Loucy (cell line): ENCODE measurements at regions not wholly inside any gene's neighbourhood (a gene's known extent, or its start where the extent isn't known, plus 50 kb on each side); places are given as distances from the start of the nearest gene placed in this dataset.

ENCODE experiments used
- CTCF ChIP-seq: fragments of 200-600 bp; sonication (generic); conservative IDR thresholded peaks from 2 replicates; pipeline ENCODE4 v1.5.1; 2014; ENCODE audit warnings: mild to moderate bottlenecking, antibody characterized with exemption, low read length
- EZH2phosphoT487 ChIP-seq: fragments of 200-600 bp; IDR thresholded peaks from 2 replicates; pipeline ENCODE4 v1.6.1; 2018; ENCODE audit warnings: antibody characterized with exemption, mild to moderate bottlenecking, moderate library complexity, borderline replicate concordance

- no peak for TF ChIP-seq CTCF
- TF ChIP-seq EZH2phosphoT487 = no peak
These were observed 67.4 kb downstream of the IGLL1 start for GRCh38 chr22:23512721-23513120.
